MCF 10A (cell line): ENCODE measurements at regions not wholly inside any gene's neighbourhood (a gene's known extent, or its start where the extent isn't known, plus 50 kb on each side); places are given as distances from the start of the nearest gene placed in this dataset.

ENCODE experiments used
- BruUV-seq: library from RNA; stranded (reverse); fragments of 400-500 nt; replicated peaks from 2 replicates; lab custom pipeline; 2021; lab: Mats Ljungman, UMichigan
- CTCF ChIA-PET: fragments of 300-600 bp; sonication (Branson Sonifier 250); formaldehyde crosslinking; extraction: SDS; loops from one replicate; lab custom pipeline; 2021; ENCODE audit warnings: antibody characterized with exemption, inconsistent platforms; lab: Yijun Ruan, JAX
- POLR2A ChIA-PET: fragments of 300-600, 350-650 bp; sonication (Branson Sonifier 250); formaldehyde crosslinking; extraction: SDS; loops from one replicate; lab custom pipeline; 2020; ENCODE audit warnings: antibody characterized with exemption, inconsistent platforms; lab: Yijun Ruan, JAX
- DNase-seq: peaks from one replicate; pipeline ENCODE4 v3.0.0-alpha.2; 2018; ENCODE audit not compliant: unreplicated experiment
- H3K27ac Mint-ChIP-seq: one replicate; pipeline ENCODE4 v1.8.0; 2022; ENCODE audit warnings: mild to moderate bottlenecking, low read depth, mixed read lengths; ENCODE audit not compliant: unreplicated experiment
- H3K27me3 Mint-ChIP-seq: one replicate; pipeline ENCODE4 v1.8.0; 2022; ENCODE audit warnings: mixed read lengths; ENCODE audit not compliant: insufficient read depth, unreplicated experiment
- H3K36me3 Mint-ChIP-seq: one replicate; pipeline ENCODE4 v1.8.0; 2022; ENCODE audit warnings: mild to moderate bottlenecking, moderate library complexity, mixed read lengths; ENCODE audit not compliant: insufficient read depth, unreplicated experiment
- H3K4me1 Mint-ChIP-seq: one replicate; pipeline ENCODE4 v1.8.0; 2022; ENCODE audit warnings: mixed read lengths; ENCODE audit not compliant: insufficient read depth, unreplicated experiment
- H3K4me3 Mint-ChIP-seq: one replicate; pipeline ENCODE4 v1.8.0; 2022; ENCODE audit warnings: mild to moderate bottlenecking, moderate library complexity, mixed read lengths; ENCODE audit not compliant: unreplicated experiment
- H3K9me3 Mint-ChIP-seq: one replicate; pipeline ENCODE4 v1.8.0; 2022; ENCODE audit warnings: mixed read lengths; ENCODE audit not compliant: unreplicated experiment
- intact Hi-C: fragments of 100-400 bp; cut with micrococcal nuclease; formaldehyde crosslinking; loops from 2 replicates; pipeline ENCODE4 v1.14.1; 2022
- TF ChIP-seq, protein P1 (sequence below): fragments of 200-600 bp; IDR thresholded peaks from one replicate; pipeline ENCODE4 v1.8.0; 2022; ENCODE audit warnings: antibody characterized with exemption, mild to moderate bottlenecking; ENCODE audit not compliant: unreplicated experiment

DNA sequence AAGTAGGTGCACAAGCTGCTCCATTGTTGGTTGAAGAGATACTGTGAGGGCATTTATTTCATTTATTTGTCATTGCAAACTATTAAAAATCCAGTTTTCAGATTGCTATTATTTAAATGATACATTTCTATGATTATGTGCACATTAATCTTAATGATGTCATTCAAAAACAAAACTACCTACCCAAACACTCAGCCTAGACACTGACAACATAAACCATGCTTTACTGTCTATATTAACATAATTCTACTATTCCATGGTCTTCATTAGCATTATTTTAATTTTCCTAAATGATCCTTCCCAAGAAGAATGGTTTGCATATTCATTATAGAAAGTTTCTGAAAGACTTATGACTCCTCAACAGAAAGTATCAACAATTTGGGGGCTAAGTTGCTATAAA lies 813.0 kb upstream of the SLITRK5 start:
- intact Hi-C loops, result no loop called here
- Mint-ChIP-seq H3K4me1 (no peaks in the 10 kb centered on the region), H3K27me3 (no peaks in the 10 kb centered on the region), H3K4me3 (no peak overlapping the region), H3K27ac (no peak overlapping the region), H3K36me3 (peaks cover under 1% of the 10 kb centered on the region), H3K9me3 (peaks cover 4% of the 10 kb centered on the region)
- ChIA-PET CTCF (interaction anchor here (0.9 kb wide), 1 partner anchor 13 kb away, joined by 3 read pairs; no protein-coding TSS in a partner anchor), POLR2A (no interaction called here)
- no TSS peak for BruUV-seq
- DNase-seq, result no peak
- TF ChIP-seq, protein P1, sequence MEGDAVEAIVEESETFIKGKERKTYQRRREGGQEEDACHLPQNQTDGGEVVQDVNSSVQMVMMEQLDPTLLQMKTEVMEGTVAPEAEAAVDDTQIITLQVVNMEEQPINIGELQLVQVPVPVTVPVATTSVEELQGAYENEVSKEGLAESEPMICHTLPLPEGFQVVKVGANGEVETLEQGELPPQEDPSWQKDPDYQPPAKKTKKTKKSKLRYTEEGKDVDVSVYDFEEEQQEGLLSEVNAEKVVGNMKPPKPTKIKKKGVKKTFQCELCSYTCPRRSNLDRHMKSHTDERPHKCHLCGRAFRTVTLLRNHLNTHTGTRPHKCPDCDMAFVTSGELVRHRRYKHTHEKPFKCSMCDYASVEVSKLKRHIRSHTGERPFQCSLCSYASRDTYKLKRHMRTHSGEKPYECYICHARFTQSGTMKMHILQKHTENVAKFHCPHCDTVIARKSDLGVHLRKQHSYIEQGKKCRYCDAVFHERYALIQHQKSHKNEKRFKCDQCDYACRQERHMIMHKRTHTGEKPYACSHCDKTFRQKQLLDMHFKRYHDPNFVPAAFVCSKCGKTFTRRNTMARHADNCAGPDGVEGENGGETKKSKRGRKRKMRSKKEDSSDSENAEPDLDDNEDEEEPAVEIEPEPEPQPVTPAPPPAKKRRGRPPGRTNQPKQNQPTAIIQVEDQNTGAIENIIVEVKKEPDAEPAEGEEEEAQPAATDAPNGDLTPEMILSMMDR, result no peak

DNA sequence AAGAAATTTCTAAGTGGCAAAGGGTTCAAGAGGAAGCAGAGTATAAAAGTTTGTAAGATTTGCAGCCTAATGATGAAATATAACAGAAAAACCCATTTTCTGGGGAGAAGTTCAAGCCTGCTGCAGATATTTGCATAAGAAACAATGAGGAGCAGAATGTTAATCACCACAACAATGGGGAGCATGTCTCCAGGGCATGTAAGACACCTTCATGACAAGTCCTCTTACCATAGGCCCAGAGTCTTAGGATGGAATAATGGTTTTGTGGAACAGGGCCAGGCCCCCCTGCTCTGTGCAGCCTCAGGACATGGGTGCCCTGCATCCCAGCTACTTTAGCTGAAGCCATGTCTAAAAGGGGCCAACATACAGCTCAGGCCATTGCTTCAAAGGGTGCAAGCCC lies 809.0 kb upstream of the SLITRK5 start:
- ChIA-PET POLR2A (no interaction called here), CTCF (no interaction called here)
- Mint-ChIP-seq H3K9me3 (peaks cover 11% of the 10 kb centered on the region), H3K4me3 (no peak overlapping the region), H3K27ac (no peak overlapping the region), H3K36me3 (peaks cover 7% of the 10 kb centered on the region), H3K4me1 (no peaks in the 10 kb centered on the region), H3K27me3 (no peaks in the 10 kb centered on the region)
- TF ChIP-seq, protein P1, result no peak
- intact Hi-C loops, result no loop called here
- BruUV-seq, result no TSS peak
- no peak for DNase-seq

DNA sequence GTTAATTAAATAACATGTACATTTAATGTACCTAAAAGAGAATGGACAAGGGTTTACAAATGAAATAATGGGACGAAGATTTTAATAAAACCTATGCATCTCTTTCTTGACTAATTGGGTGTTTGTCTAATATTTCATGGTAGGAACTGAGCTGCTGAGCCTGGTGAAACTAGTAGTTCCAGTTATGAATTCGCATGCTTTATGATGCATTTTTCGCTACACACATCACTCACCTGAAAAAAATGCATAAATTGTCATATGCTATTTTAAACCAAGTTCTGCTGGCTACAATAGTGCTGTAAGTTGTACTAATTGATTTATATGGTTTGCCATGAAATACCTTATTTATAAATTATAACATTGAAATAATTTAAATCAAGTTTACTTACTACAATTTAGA lies 806.8 kb upstream of the SLITRK5 start:
- POLR2A ChIA-PET, result no interaction called here
- CTCF ChIA-PET, result interaction anchor here (0.5 kb wide), 1 partner anchor 67 kb away, joined by 4 read pairs; no protein-coding TSS in a partner anchor
- H3K9me3 Mint-ChIP-seq, result peaks cover 11% of the 10 kb centered on the region
- DNase-seq, result no peak
- intact Hi-C loops, result no loop called here
- H3K4me3 Mint-ChIP-seq, result no peak overlapping the region
- peaks cover 7% of the 10 kb centered on the region for H3K36me3 Mint-ChIP-seq
- no TSS peak for BruUV-seq
- TF ChIP-seq, protein P1, result no peak
- H3K4me1 Mint-ChIP-seq, result no peaks in the 10 kb centered on the region
- no peak overlapping the region for H3K27ac Mint-ChIP-seq
- H3K27me3 Mint-ChIP-seq, result no peaks in the 10 kb centered on the region

DNA sequence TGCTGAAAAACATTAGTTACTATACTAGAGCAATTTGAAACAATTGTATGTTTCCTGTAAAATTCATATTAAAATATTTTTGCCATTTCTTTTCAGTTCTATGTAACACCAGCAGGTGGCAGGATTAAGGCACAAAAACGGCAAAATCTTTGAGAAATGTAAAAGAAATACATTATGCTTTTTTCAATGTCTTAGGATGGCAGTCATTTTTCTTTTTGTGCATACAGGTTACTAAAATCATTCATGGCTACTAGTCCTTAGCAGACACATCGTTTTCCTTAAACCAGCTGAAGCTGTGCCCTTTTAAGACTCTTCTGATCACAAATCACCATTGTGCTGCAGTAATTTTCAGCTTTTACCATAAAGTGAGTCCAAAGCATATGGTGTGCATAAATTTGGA lies 800.7 kb upstream of the SLITRK5 start:
- intact Hi-C loops, result loop anchor here (1.0 to 10.0 kb wide), 4 partner anchors 404 to 898 kb away; no protein-coding TSS in a partner anchor

More for the DNA sequence above, 800.7 kb upstream of the SLITRK5 start:
- H3K4me3 Mint-ChIP-seq, result no peak overlapping the region
- H3K4me1 Mint-ChIP-seq, result no peaks in the 10 kb centered on the region
- H3K27me3 Mint-ChIP-seq, result no peaks in the 10 kb centered on the region
- H3K9me3 Mint-ChIP-seq, result no peaks in the 10 kb centered on the region
- H3K27ac Mint-ChIP-seq, result no peak overlapping the region
- DNase-seq, result peak; percentile 45
- ChIA-PET CTCF (interaction anchor here (0.6 to 6.1 kb wide), 24 partner anchors 10 to 956 kb away, joined by 3 to 111 read pairs (median 3); partner anchors contain the start of gene SLITRK5), POLR2A (interaction anchor here (1.2 kb wide), 1 partner anchor 404 kb away, joined by 3 read pairs; no protein-coding TSS in a partner anchor)
- TF ChIP-seq, protein P1, result peak; percentile 58
- H3K36me3 Mint-ChIP-seq, result no peaks in the 10 kb centered on the region
- BruUV-seq, result no TSS peak
